ENCODE measurements at regions not wholly inside any gene's neighbourhood (a gene's known extent, or its start where the extent isn't known, plus 50 kb on each side); places are given as distances from the start of the nearest gene placed in this dataset.

DNA sequence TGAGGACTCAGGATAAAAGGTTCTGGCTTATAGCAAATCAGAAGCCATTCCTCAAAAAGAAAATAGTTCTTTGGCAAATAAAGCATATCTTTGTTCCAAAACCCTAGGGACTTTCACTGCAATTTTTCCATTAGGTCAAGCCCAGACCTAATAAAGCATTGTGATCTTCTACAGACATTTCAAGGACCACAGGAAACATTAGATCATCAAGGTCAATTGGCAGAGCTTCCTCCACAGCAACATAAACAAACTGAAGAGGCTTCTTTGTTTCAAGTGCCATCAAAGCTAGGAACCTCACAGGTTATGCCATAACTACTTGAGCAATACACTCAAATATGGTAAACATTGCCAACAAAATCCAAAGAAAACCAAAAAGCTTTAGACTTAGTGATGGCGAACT lies 144.9 kb downstream of the ANXA5 start:
- no peaks in the 10 kb centered on the region for H3K4me1 Mint-ChIP-seq

DNA sequence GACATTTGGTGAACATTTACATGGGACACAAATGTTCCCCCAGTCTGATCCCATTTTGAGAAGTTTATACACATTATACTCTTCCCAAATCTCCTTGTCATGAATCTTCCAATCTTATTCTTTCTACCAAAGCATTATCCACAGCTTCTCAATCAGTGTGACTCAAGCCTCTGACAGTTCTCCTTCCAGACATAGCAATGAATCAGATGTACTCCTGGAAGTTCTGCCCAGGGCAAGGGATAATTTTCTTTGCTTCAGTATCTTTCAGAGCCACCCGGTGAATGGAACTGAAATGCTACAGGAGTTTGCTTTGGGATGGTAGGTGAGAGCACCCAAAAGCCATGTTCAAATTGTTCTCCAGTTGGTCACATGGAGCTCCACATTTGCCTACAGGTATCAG lies 145.5 kb downstream of the ANXA5 start:
- Histone ChIP-seq H3K27me3 (ENCODE audit: control insufficient read depth, insufficient read depth, low read length, poor library complexity, severe bottlenecking) (no peaks in the 10 kb centered on the region), H3K4me1 (ENCODE audit: control insufficient read depth, insufficient read depth, low read length) (no peaks in the 10 kb centered on the region), H3K9ac (ENCODE audit: extremely low read depth, low read length, poor library complexity, severe bottlenecking) (no peak overlapping the region), H3K27ac (ENCODE audit: low read depth, low read length) (no peak overlapping the region), H3K4me3 (ENCODE audit: low read length) (no peak overlapping the region), H3K9me3 (ENCODE audit: control insufficient read depth, low read length) (no peaks in the 10 kb centered on the region), H3K36me3 (ENCODE audit: control insufficient read depth, insufficient read depth, low read length) (no peaks in the 10 kb centered on the region)
- DNase-seq, result no peak
- no peaks in the 10 kb centered on the region for H3K9me3 Mint-ChIP-seq
- TF ChIP-seq, protein P1, sequence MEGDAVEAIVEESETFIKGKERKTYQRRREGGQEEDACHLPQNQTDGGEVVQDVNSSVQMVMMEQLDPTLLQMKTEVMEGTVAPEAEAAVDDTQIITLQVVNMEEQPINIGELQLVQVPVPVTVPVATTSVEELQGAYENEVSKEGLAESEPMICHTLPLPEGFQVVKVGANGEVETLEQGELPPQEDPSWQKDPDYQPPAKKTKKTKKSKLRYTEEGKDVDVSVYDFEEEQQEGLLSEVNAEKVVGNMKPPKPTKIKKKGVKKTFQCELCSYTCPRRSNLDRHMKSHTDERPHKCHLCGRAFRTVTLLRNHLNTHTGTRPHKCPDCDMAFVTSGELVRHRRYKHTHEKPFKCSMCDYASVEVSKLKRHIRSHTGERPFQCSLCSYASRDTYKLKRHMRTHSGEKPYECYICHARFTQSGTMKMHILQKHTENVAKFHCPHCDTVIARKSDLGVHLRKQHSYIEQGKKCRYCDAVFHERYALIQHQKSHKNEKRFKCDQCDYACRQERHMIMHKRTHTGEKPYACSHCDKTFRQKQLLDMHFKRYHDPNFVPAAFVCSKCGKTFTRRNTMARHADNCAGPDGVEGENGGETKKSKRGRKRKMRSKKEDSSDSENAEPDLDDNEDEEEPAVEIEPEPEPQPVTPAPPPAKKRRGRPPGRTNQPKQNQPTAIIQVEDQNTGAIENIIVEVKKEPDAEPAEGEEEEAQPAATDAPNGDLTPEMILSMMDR (conservative IDR thresholded peaks at IDR 0.05), result no peak
- no peak overlapping the region for H3K27ac Mint-ChIP-seq
- WGBS, 2 experiments (ENCODE audit: insufficient coverage in 1 of 2, insufficient read length in 1 of 2), result 83 to 96% methylated on average over 1 of the region's 1 CpG
- no peaks in the 10 kb centered on the region for H3K4me1 Mint-ChIP-seq
- peaks cover 3% of the 10 kb centered on the region for H3K27me3 Mint-ChIP-seq (ENCODE audit: insufficient read depth)
- no peak overlapping the region for H3K4me3 Mint-ChIP-seq
- H3K36me3 Mint-ChIP-seq (ENCODE audit: low read depth), result no peaks in the 10 kb centered on the region

More for the DNA sequence above, 144.9 kb downstream of the ANXA5 start:
- Mint-ChIP-seq H3K36me3 (ENCODE audit: low read depth) (no peaks in the 10 kb centered on the region), H3K27ac (no peak overlapping the region), H3K9me3 (no peaks in the 10 kb centered on the region), H3K4me3 (no peak overlapping the region), H3K27me3 (ENCODE audit: insufficient read depth) (no peaks in the 10 kb centered on the region)
- H3K4me3 ChIP-seq (ENCODE audit: low read length), result no peak overlapping the region
- no peaks in the 10 kb centered on the region for H3K4me1 ChIP-seq (ENCODE audit: control insufficient read depth, insufficient read depth, low read length)
- 91% methylated on average over 1 of the region's 1 CpG; no CpG with 5 or more reads in 1 of the 2 experiments for WGBS, 2 experiments (ENCODE audit: insufficient coverage in 1 of 2, insufficient read length in 1 of 2)
- H3K9me3 ChIP-seq (ENCODE audit: control insufficient read depth, low read length), result no peaks in the 10 kb centered on the region
- TF ChIP-seq, protein P1 (conservative IDR thresholded peaks at IDR 0.05), result no peak
- H3K27me3 ChIP-seq (ENCODE audit: control insufficient read depth, insufficient read depth, low read length, poor library complexity, severe bottlenecking), result no peaks in the 10 kb centered on the region
- H3K27ac ChIP-seq (ENCODE audit: low read depth, low read length), result no peak overlapping the region
- no peak overlapping the region for H3K9ac ChIP-seq (ENCODE audit: extremely low read depth, low read length, poor library complexity, severe bottlenecking)
- no peak for DNase-seq
- H3K36me3 ChIP-seq (ENCODE audit: control insufficient read depth, insufficient read depth, low read length), result no peaks in the 10 kb centered on the region

DNA sequence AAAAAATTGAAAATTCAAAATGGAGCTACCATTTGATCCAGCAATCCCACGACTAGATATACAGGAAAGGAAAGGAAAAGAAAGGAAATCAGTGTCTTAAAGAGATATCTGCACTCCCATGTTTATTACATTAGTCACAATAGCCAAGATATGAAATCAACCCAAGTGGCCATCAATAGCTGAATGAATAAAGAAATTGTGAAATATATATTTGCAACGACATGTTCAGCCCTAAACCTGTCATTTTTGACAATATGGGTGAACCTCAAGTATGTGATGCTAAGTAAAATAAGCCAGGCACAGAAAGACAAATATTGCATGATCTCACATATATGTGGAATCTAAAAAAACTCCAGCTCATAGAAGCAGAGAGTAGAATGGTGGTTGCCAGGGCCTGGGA lies 155.1 kb downstream of the ANXA5 start:
- H3K4me1 ChIP-seq (ENCODE audit: control insufficient read depth, insufficient read depth, low read length), result no peaks in the 10 kb centered on the region
- H3K27ac Mint-ChIP-seq, result no peak overlapping the region
- H3K36me3 ChIP-seq (ENCODE audit: control insufficient read depth, insufficient read depth, low read length), result no peaks in the 10 kb centered on the region
- H3K27me3 Mint-ChIP-seq (ENCODE audit: insufficient read depth), result peaks cover 3% of the 10 kb centered on the region
- WGBS, 2 experiments (ENCODE audit: insufficient coverage in 1 of 2, insufficient read length in 1 of 2), result 88 to 93% methylated on average over 2 of the region's 2 CpGs
- H3K4me1 Mint-ChIP-seq, result no peaks in the 10 kb centered on the region
- H3K9me3 Mint-ChIP-seq, result peaks cover 6% of the 10 kb centered on the region
- H3K9ac ChIP-seq (ENCODE audit: extremely low read depth, low read length, poor library complexity, severe bottlenecking), result no peak overlapping the region
- H3K36me3 Mint-ChIP-seq (ENCODE audit: low read depth), result no peaks in the 10 kb centered on the region
- no peak overlapping the region for H3K4me3 ChIP-seq (ENCODE audit: low read length)
- DNase-seq, result no peak
- TF ChIP-seq, protein P1 (conservative IDR thresholded peaks at IDR 0.05), result no peak
- peaks cover 5% of the 10 kb centered on the region for H3K9me3 ChIP-seq (ENCODE audit: control insufficient read depth, low read length)
- H3K27ac ChIP-seq (ENCODE audit: low read depth, low read length), result no peak overlapping the region
- H3K4me3 Mint-ChIP-seq, result no peak overlapping the region
- no peaks in the 10 kb centered on the region for H3K27me3 ChIP-seq (ENCODE audit: control insufficient read depth, insufficient read depth, low read length, poor library complexity, severe bottlenecking)

Data from endodermal cell (in vitro differentiated cells).